ENCODE measurements at regions not wholly inside any gene's neighbourhood (a gene's known extent, or its start where the extent isn't known, plus 50 kb on each side); places are given as distances from the start of the nearest gene placed in this dataset.
A peak's percentile ranks its signal among the peaks of the same experiment; 100 is the strongest.

DNA sequence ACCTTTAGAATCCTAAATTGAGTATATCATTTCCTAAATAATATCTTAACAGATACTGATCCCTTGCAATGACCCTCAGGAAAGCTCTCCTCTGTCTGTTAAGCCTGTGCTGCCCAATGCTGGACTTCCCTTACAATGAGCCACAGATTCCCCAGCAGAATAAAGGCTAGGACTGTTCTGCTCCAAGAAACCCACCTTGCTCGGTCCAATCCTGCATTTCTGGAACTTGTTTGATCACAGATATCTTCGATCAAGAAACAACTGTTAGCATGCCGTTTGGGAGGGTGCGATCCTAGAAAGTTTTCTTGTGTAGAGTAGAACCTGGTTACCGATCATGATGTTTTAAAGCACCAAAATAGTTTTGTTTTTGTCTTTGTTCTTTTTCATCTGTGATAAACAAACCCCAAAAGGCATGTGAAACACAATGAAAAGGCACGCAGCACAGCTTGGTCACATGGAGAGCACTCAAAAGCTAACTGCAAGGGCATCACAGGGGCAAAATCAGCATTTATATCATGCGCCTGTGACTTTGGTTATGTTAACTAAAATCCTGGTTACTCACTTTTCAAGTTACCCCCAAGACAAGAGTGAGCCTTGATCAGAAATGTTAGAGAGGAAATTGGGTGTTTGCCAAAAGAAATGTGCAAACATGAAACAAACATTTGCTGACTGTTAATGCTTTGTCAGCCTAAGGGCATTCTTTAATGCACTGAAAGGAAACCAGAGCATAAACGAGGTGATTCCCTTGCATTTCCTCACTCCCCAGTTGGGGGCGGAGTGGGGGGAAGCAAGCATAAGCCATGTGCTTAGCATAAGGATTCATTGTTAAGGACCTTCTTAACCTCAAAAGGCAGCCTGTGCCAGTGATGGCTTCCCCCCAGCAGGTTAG is 61.9 kb upstream of the ADAMTS16 start:
- no peak overlapping the region for H3K4me3 ChIP-seq
- peak in 1 of 2 donors; percentile 15 for DNase-seq
- H3K4me1 ChIP-seq = peaks cover 0 to 10% (median 0%) of the 10 kb centered on the region in 4 donors
- H3K27ac ChIP-seq = no peak overlapping the region
- intact Hi-C loops (cut with DNase I; ENCODE audit: low total_unique reads) = no loop called here
- H3K27me3 ChIP-seq = no peaks in the 10 kb centered on the region
- H3K36me3 ChIP-seq = no peaks in the 10 kb centered on the region
- 26 to 43% (median 34%) methylated on average over 9 of the region's 9 CpGs for WGBS, 5 donors
- TF ChIP-seq, protein P1, sequence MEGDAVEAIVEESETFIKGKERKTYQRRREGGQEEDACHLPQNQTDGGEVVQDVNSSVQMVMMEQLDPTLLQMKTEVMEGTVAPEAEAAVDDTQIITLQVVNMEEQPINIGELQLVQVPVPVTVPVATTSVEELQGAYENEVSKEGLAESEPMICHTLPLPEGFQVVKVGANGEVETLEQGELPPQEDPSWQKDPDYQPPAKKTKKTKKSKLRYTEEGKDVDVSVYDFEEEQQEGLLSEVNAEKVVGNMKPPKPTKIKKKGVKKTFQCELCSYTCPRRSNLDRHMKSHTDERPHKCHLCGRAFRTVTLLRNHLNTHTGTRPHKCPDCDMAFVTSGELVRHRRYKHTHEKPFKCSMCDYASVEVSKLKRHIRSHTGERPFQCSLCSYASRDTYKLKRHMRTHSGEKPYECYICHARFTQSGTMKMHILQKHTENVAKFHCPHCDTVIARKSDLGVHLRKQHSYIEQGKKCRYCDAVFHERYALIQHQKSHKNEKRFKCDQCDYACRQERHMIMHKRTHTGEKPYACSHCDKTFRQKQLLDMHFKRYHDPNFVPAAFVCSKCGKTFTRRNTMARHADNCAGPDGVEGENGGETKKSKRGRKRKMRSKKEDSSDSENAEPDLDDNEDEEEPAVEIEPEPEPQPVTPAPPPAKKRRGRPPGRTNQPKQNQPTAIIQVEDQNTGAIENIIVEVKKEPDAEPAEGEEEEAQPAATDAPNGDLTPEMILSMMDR (IDR thresholded peaks at IDR 0.05) = no peak
- no peak for TF ChIP-seq EP300 (IDR thresholded peaks at IDR 0.05)
- no peak for TF ChIP-seq POLR2A (IDR thresholded peaks at IDR 0.05)
- TF ChIP-seq POLR2AphosphoS5 (IDR thresholded peaks at IDR 0.05) = no peak
- no peaks in the 10 kb centered on the region for H3K9me3 ChIP-seq

DNA sequence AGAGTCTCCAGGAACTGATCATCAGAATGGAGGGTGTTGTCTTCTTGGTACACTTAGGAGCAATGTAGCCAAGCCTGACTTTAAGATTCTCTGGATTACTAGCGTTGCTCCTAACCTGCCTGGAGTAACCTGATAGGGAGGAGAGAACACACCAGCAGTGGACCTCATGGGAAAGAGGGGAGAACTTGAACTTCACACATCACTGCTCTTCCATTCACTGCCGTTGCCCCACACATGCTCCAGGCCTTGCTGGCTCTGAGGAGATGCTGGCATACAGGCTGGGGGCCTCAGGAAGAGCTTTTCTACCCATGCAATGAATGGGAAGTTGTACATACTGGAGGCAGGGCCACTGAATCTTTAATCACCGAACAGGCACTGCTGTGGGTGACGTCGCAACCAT is 60.3 kb upstream of the ADAMTS16 start:
- no peak overlapping the region for H3K4me3 ChIP-seq
- intact Hi-C loops (cut with DNase I; ENCODE audit: low total_unique reads) = no loop called here
- H3K4me1 ChIP-seq = peaks cover 0 to 10% (median 0%) of the 10 kb centered on the region in 4 donors
- WGBS, 5 donors = 65 to 82% (median 68%) methylated on average over 5 of the region's 5 CpGs
- H3K36me3 ChIP-seq = no peaks in the 10 kb centered on the region
- no peaks in the 10 kb centered on the region for H3K9me3 ChIP-seq
- no peak for DNase-seq
- H3K27ac ChIP-seq = no peak overlapping the region
- H3K27me3 ChIP-seq = no peaks in the 10 kb centered on the region
- TF ChIP-seq POLR2AphosphoS5 (IDR thresholded peaks at IDR 0.05) = no peak
- no peak for TF ChIP-seq POLR2A (IDR thresholded peaks at IDR 0.05)
- no peak for TF ChIP-seq EP300 (IDR thresholded peaks at IDR 0.05)
- TF ChIP-seq, protein P1 (IDR thresholded peaks at IDR 0.05) = no peak

DNA sequence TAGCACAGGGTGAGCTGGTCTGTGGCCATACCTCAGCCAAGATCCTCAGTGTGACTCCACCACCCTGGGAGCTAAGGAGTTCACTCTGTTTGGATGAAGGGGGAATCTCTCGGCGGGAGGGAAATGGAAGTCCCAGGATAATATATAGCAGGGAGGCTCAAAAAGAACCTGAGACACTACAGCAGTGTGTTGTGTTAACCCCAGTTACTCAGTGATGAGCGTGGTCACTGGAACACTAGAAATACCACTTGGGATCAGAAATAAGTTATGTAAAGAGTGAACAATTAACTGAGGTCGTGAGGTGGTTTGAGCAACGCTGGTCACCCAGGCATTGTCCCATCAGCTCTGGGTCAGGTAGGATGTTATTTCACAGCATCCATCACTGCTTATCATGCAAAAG is 59.3 kb upstream of the ADAMTS16 start:
- WGBS, 5 donors = 64 to 76% (median 75%) methylated on average over 5 of the region's 5 CpGs
- intact Hi-C loops (cut with DNase I; ENCODE audit: low total_unique reads) = no loop called here
- H3K36me3 ChIP-seq = no peaks in the 10 kb centered on the region
- H3K4me3 ChIP-seq = no peak overlapping the region
- H3K4me1 ChIP-seq = peaks cover 0 to 10% (median 0%) of the 10 kb centered on the region in 4 donors
- TF ChIP-seq, protein P1 (IDR thresholded peaks at IDR 0.05) = no peak
- TF ChIP-seq EP300 (IDR thresholded peaks at IDR 0.05) (no peak), POLR2A (IDR thresholded peaks at IDR 0.05) (no peak), POLR2AphosphoS5 (IDR thresholded peaks at IDR 0.05) (no peak)
- H3K27ac ChIP-seq = no peak overlapping the region
- no peaks in the 10 kb centered on the region for H3K9me3 ChIP-seq
- no peak for DNase-seq
- H3K27me3 ChIP-seq = no peaks in the 10 kb centered on the region

DNA sequence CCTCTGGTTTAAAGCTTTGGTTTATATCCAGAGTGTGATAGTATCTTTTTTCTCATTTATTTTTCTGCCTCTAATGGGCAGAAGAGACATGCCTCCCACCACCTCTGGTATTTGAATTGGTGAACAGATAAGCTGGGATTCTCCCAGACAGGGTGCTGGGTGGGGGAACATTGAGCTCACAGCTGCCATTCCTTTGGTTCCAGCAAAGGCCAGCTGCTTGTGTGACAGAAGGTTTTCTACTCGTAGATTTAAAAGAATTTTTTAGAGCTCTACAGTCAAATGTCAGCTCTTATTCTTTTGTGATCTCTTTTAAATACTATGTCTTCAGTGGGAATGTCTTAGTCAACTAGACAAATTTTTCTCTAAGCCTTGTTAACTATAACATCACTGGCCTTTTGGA is 54.7 kb upstream of the ADAMTS16 start:
- intact Hi-C loops (cut with DNase I; ENCODE audit: low total_unique reads) = no loop called here
- H3K27me3 ChIP-seq = no peaks in the 10 kb centered on the region
- H3K9me3 ChIP-seq = no peaks in the 10 kb centered on the region
- H3K4me1 ChIP-seq = no peaks in the 10 kb centered on the region
- TF ChIP-seq EP300 (IDR thresholded peaks at IDR 0.05) = no peak
- TF ChIP-seq POLR2A (IDR thresholded peaks at IDR 0.05) = no peak
- TF ChIP-seq, protein P1 (IDR thresholded peaks at IDR 0.05) = no peak
- no peak for TF ChIP-seq POLR2AphosphoS5 (IDR thresholded peaks at IDR 0.05)
- H3K4me3 ChIP-seq = no peak overlapping the region
- no peaks in the 10 kb centered on the region for H3K36me3 ChIP-seq
- H3K27ac ChIP-seq = no peak overlapping the region
- 45 to 54% (median 47%) methylated on average over 1 of the region's 1 CpG for WGBS, 5 donors
- DNase-seq = no peak
